SU-DHL-6 (cell line): ENCODE measurements at regions not wholly inside any gene's neighbourhood (a gene's known extent, or its start where the extent isn't known, plus 50 kb on each side); places are given as distances from the start of the nearest gene placed in this dataset.

Experiments used
- H2AFZ ChIP-seq: fragments of 200-600 bp; sonication (generic); 2 replicates; pipeline ENCODE4 v1.6.1; 2014; ENCODE audit warnings: low read depth, mild to moderate bottlenecking, moderate library complexity, mixed read lengths, antibody characterized with exemption, low read length; ENCODE audit not compliant: severe bottlenecking
- H3F3A ChIP-seq: fragments of 200-600 bp; shearing (Covaris generic); 2 replicates; pipeline ENCODE4 v1.6.0; 2016; ENCODE audit warnings: antibody characterized with exemption, mild to moderate bottlenecking; ENCODE audit not compliant: insufficient read depth
- H3K27ac ChIP-seq: fragments of 200-600 bp; sonication (generic); 2 replicates; pipeline ENCODE4 v1.5.1; 2016; ENCODE audit warnings: low read depth, mild to moderate bottlenecking, low read length, moderate library complexity, mixed read lengths
- H3K27me3 ChIP-seq: fragments of 200-600 bp; sonication (generic), shearing (Covaris generic); 2 replicates; pipeline ENCODE4 v1.6.0; 2014; ENCODE audit warnings: mild to moderate bottlenecking, low read length
- H3K36me3 ChIP-seq: fragments of 200-600 bp; sonication (generic); 2 replicates; pipeline ENCODE4 v1.6.1; 2014; ENCODE audit warnings: mild to moderate bottlenecking, low read length, mixed read lengths
- H3K4me2 ChIP-seq: fragments of 300-600, 200-600 bp; shearing (Covaris generic), sonication (generic); 2 replicates; pipeline ENCODE4 v1.6.0; 2014; ENCODE audit warnings: low read length, low read depth, mild to moderate bottlenecking; ENCODE audit not compliant: poor library complexity, severe bottlenecking
- H3K4me3 ChIP-seq: fragments of 200-600 bp; sonication (generic); 2 replicates; pipeline ENCODE4 v1.5.1; 2014; ENCODE audit warnings: antibody characterized with exemption, low read length, mild to moderate bottlenecking, mixed read lengths; ENCODE audit not compliant: insufficient read depth, poor library complexity, severe bottlenecking
- H3K79me2 ChIP-seq: fragments of 200-600 bp; sonication (generic); 2 replicates; pipeline ENCODE4 v1.6.1; 2014; ENCODE audit warnings: mild to moderate bottlenecking, low read length, moderate library complexity; ENCODE audit not compliant: insufficient read depth
- H3K9ac ChIP-seq: fragments of 200-600 bp; sonication (generic); 2 replicates; pipeline ENCODE4 v1.7.0; 2014; ENCODE audit warnings: mild to moderate bottlenecking, low read length
- H3K9me2 ChIP-seq: fragments of 200-600 bp; sonication (generic); replicated peaks from 2 replicates; pipeline ENCODE4 v1.6.1; 2014; ENCODE audit warnings: low read length; ENCODE audit not compliant: insufficient read depth
- H3K9me3 ChIP-seq: fragments of 200-600 bp; sonication (generic); 2 replicates; pipeline ENCODE4 v1.6.1; 2014; ENCODE audit warnings: low read length, mixed read lengths; ENCODE audit not compliant: insufficient read depth
- H4K20me1 ChIP-seq: fragments of 200-600 bp; sonication (generic); 2 replicates; pipeline ENCODE4 v1.6.1; 2014; ENCODE audit warnings: low read depth, mild to moderate bottlenecking, antibody characterized with exemption, low read length, moderate library complexity, mixed read lengths
- CTCF ChIP-seq: fragments of 200-600 bp; sonication (generic); IDR thresholded peaks from one replicate; pipeline ENCODE4 v1.5.1; 2017; ENCODE audit warnings: antibody characterized with exemption, mild to moderate bottlenecking, low read length, moderate library complexity; ENCODE audit not compliant: insufficient read depth, poor library complexity, severe bottlenecking
- EZH2phosphoT487 ChIP-seq: fragments of 200-600 bp; sonication (generic), shearing (Covaris generic); conservative IDR thresholded peaks from 2 replicates; pipeline ENCODE4 v1.6.1; 2018; ENCODE audit warnings: mild to moderate bottlenecking, antibody characterized with exemption, low read length, moderate library complexity, mixed read lengths

DNA sequence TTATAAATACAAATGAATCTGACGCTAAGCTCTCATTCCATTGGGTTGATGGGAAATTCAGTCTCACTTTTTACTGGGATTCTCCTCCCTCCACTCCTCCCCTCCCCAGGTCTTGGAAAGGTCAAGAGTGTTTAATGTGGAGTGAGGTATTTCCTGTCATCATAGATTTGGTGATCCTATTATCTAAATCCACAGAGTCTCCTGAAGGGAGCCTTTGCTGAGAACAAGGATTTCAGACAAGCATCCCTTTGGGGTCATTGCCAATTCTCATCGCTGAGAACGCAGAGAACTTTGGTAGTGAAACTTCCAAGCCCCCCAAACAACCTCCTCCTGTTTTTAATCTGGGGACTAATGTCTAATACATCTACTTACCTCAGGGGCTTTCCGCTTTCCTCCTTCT lies 297.9 kb downstream of the OTOL1 start:
- TF ChIP-seq CTCF (no peak), EZH2phosphoT487 (no peak)
- H3K9ac ChIP-seq: no peak overlapping the region
- no peaks in the 10 kb centered on the region for H3K9me3 ChIP-seq
- no peak overlapping the region for H3K4me2 ChIP-seq
- no peaks in the 10 kb centered on the region for H3K9me2 ChIP-seq
- no peak overlapping the region for H3K4me3 ChIP-seq
- H3K27ac ChIP-seq: no peak overlapping the region
- no peaks in the 10 kb centered on the region for H4K20me1 ChIP-seq
- H2AFZ ChIP-seq: no peak overlapping the region
- H3K79me2 ChIP-seq: no peaks in the 10 kb centered on the region
- no peaks in the 10 kb centered on the region for H3K36me3 ChIP-seq
- no peaks in the 10 kb centered on the region for H3K27me3 ChIP-seq
- H3F3A ChIP-seq: no peaks in the 10 kb centered on the region

- Histone ChIP-seq H3F3A (no peaks in the 10 kb centered on the region), H3K36me3 (no peaks in the 10 kb centered on the region), H4K20me1 (no peaks in the 10 kb centered on the region), H3K9me2 (no peaks in the 10 kb centered on the region), H2AFZ (no peak overlapping the region), H3K27me3 (no peaks in the 10 kb centered on the region), H3K79me2 (no peaks in the 10 kb centered on the region), H3K4me2 (no peak overlapping the region), H3K4me3 (no peak overlapping the region), H3K9me3 (no peaks in the 10 kb centered on the region), H3K27ac (no peak overlapping the region), H3K9ac (no peak overlapping the region)
- TF ChIP-seq CTCF (no peak), EZH2phosphoT487 (no peak)
These were observed 299.7 kb downstream of the OTOL1 start for GRCh38 chr3:161796312-161796711.

DNA sequence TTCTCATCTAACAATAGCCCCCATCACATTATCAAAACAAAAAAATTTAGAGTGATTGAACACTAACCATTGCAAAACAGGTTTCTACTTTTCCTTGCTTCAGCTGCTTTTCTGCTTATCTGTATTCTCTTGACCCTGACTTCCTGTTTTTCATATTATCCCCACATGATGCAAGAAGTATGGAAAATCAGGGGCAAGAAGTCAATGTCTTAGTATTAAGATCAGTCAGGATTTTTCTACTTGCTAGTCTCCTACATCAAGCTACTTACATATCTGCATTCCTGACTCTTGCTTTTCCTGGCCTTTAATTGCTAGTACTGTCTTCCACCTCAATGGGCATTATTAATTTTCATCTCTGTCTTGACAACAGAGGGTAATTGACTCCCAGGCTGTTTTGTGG lies 300.2 kb downstream of the OTOL1 start:
- no peaks in the 10 kb centered on the region for H3K36me3 ChIP-seq
- H2AFZ ChIP-seq: no peak overlapping the region
- no peak for TF ChIP-seq EZH2phosphoT487
- no peak for TF ChIP-seq CTCF
- no peaks in the 10 kb centered on the region for H3K79me2 ChIP-seq
- no peak overlapping the region for H3K27ac ChIP-seq
- no peaks in the 10 kb centered on the region for H3F3A ChIP-seq
- no peak overlapping the region for H3K4me3 ChIP-seq
- no peaks in the 10 kb centered on the region for H3K9me3 ChIP-seq
- no peaks in the 10 kb centered on the region for H3K27me3 ChIP-seq
- no peaks in the 10 kb centered on the region for H3K9me2 ChIP-seq
- H3K4me2 ChIP-seq: no peak overlapping the region
- no peaks in the 10 kb centered on the region for H4K20me1 ChIP-seq
- no peak overlapping the region for H3K9ac ChIP-seq

DNA sequence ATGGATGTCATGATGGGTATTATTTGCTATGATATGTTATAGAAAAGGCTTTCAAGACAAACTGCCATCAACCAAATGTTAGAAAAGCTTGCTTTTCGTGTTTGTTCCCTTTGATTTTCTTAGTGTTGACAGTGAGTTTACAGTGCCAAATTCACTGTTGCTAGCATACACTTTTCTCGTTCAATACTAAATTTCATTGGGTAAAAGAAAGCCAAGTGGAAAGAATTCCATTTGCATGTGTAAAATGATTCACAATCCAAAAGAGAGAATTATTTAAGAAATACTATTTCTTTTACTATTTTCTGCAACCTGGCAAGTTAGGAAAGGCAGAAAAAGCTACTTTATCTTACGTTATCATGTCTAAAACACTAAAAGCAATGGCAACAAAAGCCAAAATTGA lies 301.4 kb downstream of the OTOL1 start:
- no peaks in the 10 kb centered on the region for H3K9me2 ChIP-seq
- no peaks in the 10 kb centered on the region for H4K20me1 ChIP-seq
- no peaks in the 10 kb centered on the region for H3K79me2 ChIP-seq
- H3F3A ChIP-seq: no peaks in the 10 kb centered on the region
- H3K36me3 ChIP-seq: no peaks in the 10 kb centered on the region
- no peak overlapping the region for H3K9ac ChIP-seq
- H3K9me3 ChIP-seq: no peaks in the 10 kb centered on the region
- TF ChIP-seq EZH2phosphoT487: no peak
- no peak for TF ChIP-seq CTCF
- H2AFZ ChIP-seq: no peak overlapping the region
- H3K27me3 ChIP-seq: no peaks in the 10 kb centered on the region
- H3K27ac ChIP-seq: no peak overlapping the region
- H3K4me2 ChIP-seq: no peak overlapping the region
- no peak overlapping the region for H3K4me3 ChIP-seq
